ENCODE measurements at regions not wholly inside any gene's neighbourhood (a gene's known extent, or its start where the extent isn't known, plus 50 kb on each side); places are given as distances from the start of the nearest gene placed in this dataset.

GRCh38 chr3:74329096-74329495, 285.4 kb downstream of the CNTN3 start:
- DNase-seq (ENCODE audit: low read depth, low spot score) (no peak), FAIRE-seq (no peak)
- no peaks in the 10 kb centered on the region for H3K27me3 ChIP-seq (ENCODE audit: control insufficient read depth, extremely low read depth, insufficient read depth, low read length)
- H3K36me3 ChIP-seq (ENCODE audit: control insufficient read depth in 2 of 2, extremely low read depth in 1 of 2, insufficient read depth in 2 of 2, low read length in 2 of 2): no peaks in the 10 kb centered on the region
- no peak overlapping the region for H2AFZ ChIP-seq (ENCODE audit: control insufficient read depth, low read length)
- TF ChIP-seq CTCF (optimal IDR thresholded peaks at IDR 0.05 in 1 of 3, IDR thresholded peaks at IDR 0.05 in 1 of 3, conservative IDR thresholded peaks at IDR 0.05 in 1 of 3; ENCODE audit: extremely low read depth in 1 of 3, insufficient read depth in 2 of 3, low read length in 3 of 3) (no peak), EZH2 (IDR thresholded peaks at IDR 0.05; ENCODE audit: low read length) (no peak)
- no peaks in the 10 kb centered on the region for H3K4me1 ChIP-seq (ENCODE audit: control insufficient read depth, extremely low read depth, insufficient read depth, low read length)
- H3K79me2 ChIP-seq (ENCODE audit: control insufficient read depth, insufficient read depth, low read length): no peaks in the 10 kb centered on the region
- H3K9ac ChIP-seq (ENCODE audit: control insufficient read depth, extremely low read depth, insufficient read depth, low read length): no peak overlapping the region
- dilution Hi-C loops (cut with MboI; ENCODE audit: extremely low pct_ligation_motif_present, low sequenced_read_pairs): no loop called here
- H3K9me3 ChIP-seq (ENCODE audit: control insufficient read depth, low read depth, low read length): no peaks in the 10 kb centered on the region
- no peaks in the 10 kb centered on the region for H3K9me1 ChIP-seq (ENCODE audit: control insufficient read depth, extremely low read depth, insufficient read depth, low read length)
- no peaks in the 10 kb centered on the region for H4K20me1 ChIP-seq (ENCODE audit: control insufficient read depth, extremely low read depth, insufficient read depth, low read length)
- no peak overlapping the region for H3K4me3 ChIP-seq (ENCODE audit: control insufficient read depth in 2 of 3, extremely low read depth in 1 of 3, insufficient read depth in 2 of 3, low read depth in 1 of 3, low read length in 3 of 3)
- H3K27ac ChIP-seq (ENCODE audit: control insufficient read depth, insufficient read depth, low read length): no peak overlapping the region
- H3K4me2 ChIP-seq (ENCODE audit: control insufficient read depth, extremely low read depth, insufficient read depth, low read depth, low read length): no peak overlapping the region

- no peak for DNase-seq (ENCODE audit: low read depth, low spot score)
- H3K4me3 ChIP-seq (ENCODE audit: control insufficient read depth in 2 of 3, extremely low read depth in 1 of 3, insufficient read depth in 2 of 3, low read depth in 1 of 3, low read length in 3 of 3): no peak overlapping the region
Observed at GRCh38 chr3:74328435-74328834, 286.0 kb downstream of the CNTN3 start.

More at GRCh38 chr3:74328435-74328834, 286.0 kb downstream of the CNTN3 start:
- Histone ChIP-seq H4K20me1 (ENCODE audit: control insufficient read depth, extremely low read depth, insufficient read depth, low read length) (no peaks in the 10 kb centered on the region), H3K9ac (ENCODE audit: control insufficient read depth, extremely low read depth, insufficient read depth, low read length) (no peak overlapping the region), H3K27me3 (ENCODE audit: control insufficient read depth, extremely low read depth, insufficient read depth, low read length) (no peaks in the 10 kb centered on the region), H2AFZ (ENCODE audit: control insufficient read depth, low read length) (no peak overlapping the region), H3K9me1 (ENCODE audit: control insufficient read depth, extremely low read depth, insufficient read depth, low read length) (no peaks in the 10 kb centered on the region), H3K9me3 (ENCODE audit: control insufficient read depth, low read depth, low read length) (no peaks in the 10 kb centered on the region), H3K36me3 (ENCODE audit: control insufficient read depth in 2 of 2, extremely low read depth in 1 of 2, insufficient read depth in 2 of 2, low read length in 2 of 2) (no peaks in the 10 kb centered on the region), H3K79me2 (ENCODE audit: control insufficient read depth, insufficient read depth, low read length) (no peaks in the 10 kb centered on the region), H3K27ac (ENCODE audit: control insufficient read depth, insufficient read depth, low read length) (no peak overlapping the region), H3K4me1 (ENCODE audit: control insufficient read depth, extremely low read depth, insufficient read depth, low read length) (no peaks in the 10 kb centered on the region), H3K4me2 (ENCODE audit: control insufficient read depth, extremely low read depth, insufficient read depth, low read depth, low read length) (no peak overlapping the region)
- TF ChIP-seq EZH2 (IDR thresholded peaks at IDR 0.05; ENCODE audit: low read length) (no peak), CTCF (optimal IDR thresholded peaks at IDR 0.05 in 1 of 3, IDR thresholded peaks at IDR 0.05 in 1 of 3, conservative IDR thresholded peaks at IDR 0.05 in 1 of 3; ENCODE audit: extremely low read depth in 1 of 3, insufficient read depth in 2 of 3, low read length in 3 of 3) (no peak)
- dilution Hi-C loops (cut with MboI; ENCODE audit: extremely low pct_ligation_motif_present, low sequenced_read_pairs): no loop called here
- no peak for FAIRE-seq
